ENCODE measurements at regions not wholly inside any gene's neighbourhood (a gene's known extent, or its start where the extent isn't known, plus 50 kb on each side); places are given as distances from the start of the nearest gene placed in this dataset.
A peak's percentile ranks its signal among the peaks of the same experiment; 100 is the strongest.

- Histone ChIP-seq H3K36me3 (ENCODE audit: low read depth) (no peaks in the 10 kb centered on the region), H3K27ac (ENCODE audit: poor library complexity, severe bottlenecking) (no peak overlapping the region), H3K9me3 (ENCODE audit: severe bottlenecking) (no peaks in the 10 kb centered on the region), H3K27me3 (ENCODE audit: insufficient read depth, poor library complexity, severe bottlenecking) (no peaks in the 10 kb centered on the region), H3K4me1 (ENCODE audit: insufficient read depth, poor library complexity, severe bottlenecking) (peaks cover under 1% of the 10 kb centered on the region), H3K4me3 (ENCODE audit: severe bottlenecking) (no peak overlapping the region)
- DNase-seq (ENCODE audit: low spot score) (no peak), ATAC-seq (ENCODE audit: low read depth) (no peak)
- TF ChIP-seq CTCF (IDR thresholded peaks at IDR 0.05; ENCODE audit: poor library complexity, severe bottlenecking): no peak
Measured at GRCh38 chr10:2955064-2955463, 112.3 kb upstream of the PFKP start.

- ATAC-seq (ENCODE audit: low read depth) (no peak), DNase-seq (ENCODE audit: low spot score) (no peak)
- H3K4me3 ChIP-seq (ENCODE audit: severe bottlenecking): no peak overlapping the region
- no peak for TF ChIP-seq CTCF (IDR thresholded peaks at IDR 0.05; ENCODE audit: poor library complexity, severe bottlenecking)
- no peaks in the 10 kb centered on the region for H3K36me3 ChIP-seq (ENCODE audit: low read depth)
- H3K4me1 ChIP-seq (ENCODE audit: insufficient read depth, poor library complexity, severe bottlenecking): peaks cover 7% of the 10 kb centered on the region
- H3K27me3 ChIP-seq (ENCODE audit: insufficient read depth, poor library complexity, severe bottlenecking): no peaks in the 10 kb centered on the region
- H3K27ac ChIP-seq (ENCODE audit: poor library complexity, severe bottlenecking): no peak overlapping the region
- no peaks in the 10 kb centered on the region for H3K9me3 ChIP-seq (ENCODE audit: severe bottlenecking)
Measured at GRCh38 chr10:2953495-2953894, 113.9 kb upstream of the PFKP start.

GRCh38 chr10:2951235-2951835 is 116.0 kb upstream of the PFKP start:
- Histone ChIP-seq H3K36me3 (ENCODE audit: low read depth) (no peaks in the 10 kb centered on the region), H3K4me3 (ENCODE audit: severe bottlenecking) (no peak overlapping the region), H3K27me3 (ENCODE audit: insufficient read depth, poor library complexity, severe bottlenecking) (no peaks in the 10 kb centered on the region), H3K4me1 (ENCODE audit: insufficient read depth, poor library complexity, severe bottlenecking) (peaks cover 7% of the 10 kb centered on the region), H3K9me3 (ENCODE audit: severe bottlenecking) (no peaks in the 10 kb centered on the region), H3K27ac (ENCODE audit: poor library complexity, severe bottlenecking) (no peak overlapping the region)
- ATAC-seq (ENCODE audit: low read depth): no peak
- no peak for DNase-seq (ENCODE audit: low spot score)
- no peak for TF ChIP-seq CTCF (IDR thresholded peaks at IDR 0.05; ENCODE audit: poor library complexity, severe bottlenecking)

GRCh38 chr10:2950546-2950945 is 116.8 kb upstream of the PFKP start:
- Histone ChIP-seq H3K4me3 (ENCODE audit: severe bottlenecking) (no peak overlapping the region), H3K4me1 (ENCODE audit: insufficient read depth, poor library complexity, severe bottlenecking) (peaks cover 7% of the 10 kb centered on the region), H3K9me3 (ENCODE audit: severe bottlenecking) (no peaks in the 10 kb centered on the region), H3K27me3 (ENCODE audit: insufficient read depth, poor library complexity, severe bottlenecking) (no peaks in the 10 kb centered on the region), H3K36me3 (ENCODE audit: low read depth) (no peaks in the 10 kb centered on the region), H3K27ac (ENCODE audit: poor library complexity, severe bottlenecking) (no peak overlapping the region)
- TF ChIP-seq CTCF (IDR thresholded peaks at IDR 0.05; ENCODE audit: poor library complexity, severe bottlenecking): no peak
- ATAC-seq (ENCODE audit: low read depth) (no peak), DNase-seq (ENCODE audit: low spot score) (no peak)

- H3K36me3 ChIP-seq (ENCODE audit: low read depth): no peaks in the 10 kb centered on the region
- H3K27me3 ChIP-seq (ENCODE audit: insufficient read depth, poor library complexity, severe bottlenecking): no peaks in the 10 kb centered on the region
- no peak overlapping the region for H3K4me3 ChIP-seq (ENCODE audit: severe bottlenecking)
- no peaks in the 10 kb centered on the region for H3K9me3 ChIP-seq (ENCODE audit: severe bottlenecking)
- DNase-seq (ENCODE audit: low spot score) (peak; percentile 69), ATAC-seq (ENCODE audit: low read depth) (peak; percentile 95)
- H3K4me1 ChIP-seq (ENCODE audit: insufficient read depth, poor library complexity, severe bottlenecking): peaks cover 7% of the 10 kb centered on the region
- H3K27ac ChIP-seq (ENCODE audit: poor library complexity, severe bottlenecking): no peak overlapping the region
- TF ChIP-seq CTCF (IDR thresholded peaks at IDR 0.05; ENCODE audit: poor library complexity, severe bottlenecking): no peak
Measured at GRCh38 chr10:2949948-2950354, 117.4 kb upstream of the PFKP start.

Data from RWPE2 (cell line).